Neural progenitor cell (in vitro differentiated cells): ENCODE measurements at regions not wholly inside any gene's neighbourhood (a gene's known extent, or its start where the extent isn't known, plus 50 kb on each side); places are given as distances from the start of the nearest gene placed in this dataset.

ENCODE experiments used
- DNase-seq: peaks from one replicate; pipeline ENCODE4 v3.0.0-alpha.2; 2016; ENCODE audit warnings: low spot score
- H2AFZ ChIP-seq: fragments of 200-600 bp; sonication (generic); replicated peaks from 2 replicates; pipeline ENCODE4 v1.6.1; 2016; ENCODE audit warnings: antibody characterized with exemption
- H3F3A ChIP-seq: fragments of 200-600 bp; sonication (generic); 2 replicates; pipeline ENCODE4 v1.6.1; 2016; ENCODE audit warnings: antibody characterized with exemption, low read depth
- H3K27ac ChIP-seq: fragments of 200-600 bp; sonication (generic); 2 replicates; pipeline ENCODE4 v1.5.1; 2016; ENCODE audit warnings: mild to moderate bottlenecking
- H3K27me3 ChIP-seq: fragments of 200-600 bp; sonication (generic); 2 replicates; pipeline ENCODE4 v1.6.1; 2016; ENCODE audit warnings: mild to moderate bottlenecking, moderate library complexity
- H3K36me3 ChIP-seq: fragments of 200-600 bp; sonication (generic); 2 replicates; pipeline ENCODE4 v1.5.1; 2016
- H3K4me1 ChIP-seq: fragments of 200-600 bp; sonication (generic); 2 replicates; pipeline ENCODE4 v1.6.1; 2016; ENCODE audit warnings: mixed run types
- H3K4me2 ChIP-seq: fragments of 200-600 bp; sonication (generic); 2 replicates; pipeline ENCODE4 v1.6.1; 2016
- H3K4me3 ChIP-seq: fragments of 200-600 bp; sonication (generic); 2 replicates; pipeline ENCODE4 v1.5.1; 2016
- H3K79me2 ChIP-seq: fragments of 200-600 bp; sonication (generic); 2 replicates; pipeline ENCODE4 v1.6.1; 2016; ENCODE audit warnings: low read depth
- H3K9ac ChIP-seq: fragments of 200-600 bp; sonication (generic); 2 replicates; pipeline ENCODE4 v1.6.1; 2016
- H3K9me3 ChIP-seq: fragments of 200-600 bp; sonication (generic); 2 replicates; pipeline ENCODE4 v1.5.1; 2016; ENCODE audit warnings: low read depth
- H4K20me1 ChIP-seq: fragments of 200-600 bp; sonication (generic); 2 replicates; pipeline ENCODE4 v1.6.1; 2016; ENCODE audit warnings: low read depth
- H3K27ac Mint-ChIP-seq: 3 replicates; pipeline ENCODE4 v1.8.0; 2021; ENCODE audit warnings: mixed read lengths
- H3K27me3 Mint-ChIP-seq: 2 replicates; pipeline ENCODE4 v1.8.0; 2022; ENCODE audit warnings: low read depth, mild to moderate bottlenecking, inconsistent platforms, moderate library complexity, mixed read lengths; ENCODE audit not compliant: insufficient read depth
- H3K36me3 Mint-ChIP-seq: 3 replicates; pipeline ENCODE4 v1.8.0; 2021; ENCODE audit warnings: mixed read lengths
- H3K4me1 Mint-ChIP-seq: 3 replicates; pipeline ENCODE4 v1.8.0; 2021; ENCODE audit warnings: mixed read lengths
- H3K4me3 Mint-ChIP-seq: 3 replicates; pipeline ENCODE4 v1.8.0; 2021; ENCODE audit warnings: mild to moderate bottlenecking, moderate library complexity, mixed read lengths
- H3K9me3 Mint-ChIP-seq: 3 replicates; pipeline ENCODE4 v1.8.0; 2020; ENCODE audit warnings: mixed read lengths
- CTCF ChIP-seq: fragments of 200-600 bp; sonication (generic); IDR thresholded peaks from 2 replicates; pipeline ENCODE4 v1.5.1; 2017; ENCODE audit warnings: antibody characterized with exemption, mild to moderate bottlenecking
- EZH2 ChIP-seq: fragments of 200-600 bp; sonication (generic); IDR thresholded peaks from 2 replicates; pipeline ENCODE4 v1.6.1; 2017; ENCODE audit warnings: antibody characterized with exemption, mild to moderate bottlenecking, moderate library complexity
- EZH2phosphoT487 ChIP-seq: fragments of 200-600 bp; sonication (generic); IDR thresholded peaks from 2 replicates; pipeline ENCODE4 v1.6.1; 2017; ENCODE audit warnings: antibody characterized with exemption

GRCh38 chr2:106304612-106305184 is 110.6 kb upstream of the UXS1 start:
- Histone ChIP-seq H3K4me1 (no peaks in the 10 kb centered on the region), H3K4me3 (no peak overlapping the region), H3K79me2 (no peaks in the 10 kb centered on the region), H3K36me3 (no peaks in the 10 kb centered on the region), H3K27ac (no peak overlapping the region), H3K27me3 (no peaks in the 10 kb centered on the region), H3K9me3 (no peaks in the 10 kb centered on the region), H2AFZ (no peak overlapping the region), H4K20me1 (no peaks in the 10 kb centered on the region), H3K4me2 (no peak overlapping the region), H3K9ac (no peak overlapping the region), H3F3A (no peaks in the 10 kb centered on the region)
- Mint-ChIP-seq H3K27ac (no peak overlapping the region), H3K36me3 (peaks cover 2% of the 10 kb centered on the region), H3K4me1 (no peaks in the 10 kb centered on the region), H3K9me3 (peaks cover 13% of the 10 kb centered on the region), H3K4me3 (no peak overlapping the region), H3K27me3 (peaks cover 2% of the 10 kb centered on the region)
- DNase-seq = no peak
- TF ChIP-seq CTCF (no peak), EZH2phosphoT487 (no peak), EZH2 (no peak)

GRCh38 chr2:106299696-106300095 is 105.6 kb upstream of the UXS1 start:
- DNase-seq = no peak
- H3K9me3 Mint-ChIP-seq = peaks cover 10% of the 10 kb centered on the region
- Histone ChIP-seq H3K4me1 (no peaks in the 10 kb centered on the region), H2AFZ (no peak overlapping the region), H3K27ac (no peak overlapping the region), H3K36me3 (no peaks in the 10 kb centered on the region), H3K9me3 (no peaks in the 10 kb centered on the region), H3K9ac (no peak overlapping the region), H3K4me2 (no peak overlapping the region), H4K20me1 (no peaks in the 10 kb centered on the region), H3F3A (no peaks in the 10 kb centered on the region), H3K27me3 (no peaks in the 10 kb centered on the region), H3K79me2 (no peaks in the 10 kb centered on the region), H3K4me3 (no peak overlapping the region)
- peaks cover 5% of the 10 kb centered on the region for H3K36me3 Mint-ChIP-seq
- peaks cover 7% of the 10 kb centered on the region for H3K27me3 Mint-ChIP-seq
- TF ChIP-seq CTCF = no peak
- TF ChIP-seq EZH2phosphoT487 = no peak
- TF ChIP-seq EZH2 = no peak
- no peak overlapping the region for H3K27ac Mint-ChIP-seq
- H3K4me3 Mint-ChIP-seq = no peak overlapping the region
- no peaks in the 10 kb centered on the region for H3K4me1 Mint-ChIP-seq

GRCh38 chr2:106296182-106296815 is 102.2 kb upstream of the UXS1 start:
- H3K9me3 Mint-ChIP-seq = peaks cover 3% of the 10 kb centered on the region
- H3K27me3 Mint-ChIP-seq = peaks cover 11% of the 10 kb centered on the region
- Histone ChIP-seq H3K4me2 (no peak overlapping the region), H3K79me2 (no peaks in the 10 kb centered on the region), H3K27ac (no peak overlapping the region), H4K20me1 (no peaks in the 10 kb centered on the region), H3K9ac (no peak overlapping the region), H3K4me3 (no peak overlapping the region), H3K36me3 (no peaks in the 10 kb centered on the region), H3K4me1 (peaks cover 6% of the 10 kb centered on the region), H2AFZ (no peak overlapping the region), H3F3A (no peaks in the 10 kb centered on the region), H3K27me3 (no peaks in the 10 kb centered on the region), H3K9me3 (no peaks in the 10 kb centered on the region)
- no peak overlapping the region for H3K4me3 Mint-ChIP-seq
- no peak overlapping the region for H3K27ac Mint-ChIP-seq
- TF ChIP-seq EZH2 (no peak), EZH2phosphoT487 (no peak), CTCF (no peak)
- no peak for DNase-seq
- H3K4me1 Mint-ChIP-seq = peaks cover 5% of the 10 kb centered on the region
- peaks cover 3% of the 10 kb centered on the region for H3K36me3 Mint-ChIP-seq
